ENCODE measurements at regions not wholly inside any gene's neighbourhood (a gene's known extent, or its start where the extent isn't known, plus 50 kb on each side); places are given as distances from the start of the nearest gene placed in this dataset.

DNA sequence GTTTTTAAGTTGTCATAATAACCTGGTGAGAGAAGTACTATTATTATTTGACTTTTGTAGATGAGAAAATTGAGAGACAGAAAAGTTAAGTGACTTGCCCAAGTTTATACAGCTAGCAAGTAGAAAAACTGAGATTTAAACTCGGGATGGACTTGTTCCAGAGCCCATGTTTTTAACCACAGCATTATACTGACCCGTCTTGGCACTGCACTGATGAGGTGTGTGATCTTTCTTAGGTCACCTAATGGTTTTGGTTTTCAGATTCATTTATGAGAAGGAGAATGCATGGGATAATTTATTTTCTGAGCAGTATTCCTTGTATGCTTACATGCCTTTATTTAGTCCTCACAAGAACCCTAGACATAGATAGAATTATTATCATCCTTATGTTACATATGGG, 201.8 kb upstream of the CDKN2B start:
- TF ChIP-seq POLR2A (IDR thresholded peaks at IDR 0.05; ENCODE audit: low read depth, low read length) (no peak), TAF1 (IDR thresholded peaks at IDR 0.05; ENCODE audit: borderline replicate concordance, low read depth, low read length) (no peak)

Data from GM12892 (cell line).